ENCODE measurements at regions not wholly inside any gene's neighbourhood (a gene's known extent, or its start where the extent isn't known, plus 50 kb on each side); places are given as distances from the start of the nearest gene placed in this dataset.

- Histone ChIP-seq H3K27ac (ENCODE audit: low read depth, low read length, poor library complexity, severe bottlenecking) (no peak overlapping the region), H3K79me2 (ENCODE audit: insufficient read depth, low read length) (no peaks in the 10 kb centered on the region), H3K4me1 (ENCODE audit: insufficient read depth, low read length, severe bottlenecking) (peaks cover 13% of the 10 kb centered on the region), H3K4me3 (ENCODE audit: low read depth, low read length, poor library complexity, severe bottlenecking) (no peak overlapping the region), H3K9ac (ENCODE audit: low read length) (no peak overlapping the region), H3K9me3 (ENCODE audit: low read length) (no peaks in the 10 kb centered on the region), H4K20me1 (ENCODE audit: insufficient read depth, low read length) (no peaks in the 10 kb centered on the region), H3K36me3 (ENCODE audit: insufficient read depth, low read length) (no peaks in the 10 kb centered on the region), H3F3A (ENCODE audit: insufficient read depth, low read length) (no peaks in the 10 kb centered on the region), H3K9me2 (ENCODE audit: low read depth, low read length) (no peaks in the 10 kb centered on the region), H3K4me2 (ENCODE audit: low read length) (no peak overlapping the region), H3K27me3 (ENCODE audit: insufficient read depth, low read length) (no peaks in the 10 kb centered on the region), H2AFZ (ENCODE audit: low read length) (no peak overlapping the region)
- no peak for TF ChIP-seq EZH2 (IDR thresholded peaks at IDR 0.05; ENCODE audit: borderline replicate concordance, low read length)
- TF ChIP-seq, protein P1, sequence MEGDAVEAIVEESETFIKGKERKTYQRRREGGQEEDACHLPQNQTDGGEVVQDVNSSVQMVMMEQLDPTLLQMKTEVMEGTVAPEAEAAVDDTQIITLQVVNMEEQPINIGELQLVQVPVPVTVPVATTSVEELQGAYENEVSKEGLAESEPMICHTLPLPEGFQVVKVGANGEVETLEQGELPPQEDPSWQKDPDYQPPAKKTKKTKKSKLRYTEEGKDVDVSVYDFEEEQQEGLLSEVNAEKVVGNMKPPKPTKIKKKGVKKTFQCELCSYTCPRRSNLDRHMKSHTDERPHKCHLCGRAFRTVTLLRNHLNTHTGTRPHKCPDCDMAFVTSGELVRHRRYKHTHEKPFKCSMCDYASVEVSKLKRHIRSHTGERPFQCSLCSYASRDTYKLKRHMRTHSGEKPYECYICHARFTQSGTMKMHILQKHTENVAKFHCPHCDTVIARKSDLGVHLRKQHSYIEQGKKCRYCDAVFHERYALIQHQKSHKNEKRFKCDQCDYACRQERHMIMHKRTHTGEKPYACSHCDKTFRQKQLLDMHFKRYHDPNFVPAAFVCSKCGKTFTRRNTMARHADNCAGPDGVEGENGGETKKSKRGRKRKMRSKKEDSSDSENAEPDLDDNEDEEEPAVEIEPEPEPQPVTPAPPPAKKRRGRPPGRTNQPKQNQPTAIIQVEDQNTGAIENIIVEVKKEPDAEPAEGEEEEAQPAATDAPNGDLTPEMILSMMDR (IDR thresholded peaks at IDR 0.05; ENCODE audit: low read length) = no peak
These were observed 116.7 kb upstream of the IGLL5 start for GRCh38 chr22:22770881-22771280.

DNA sequence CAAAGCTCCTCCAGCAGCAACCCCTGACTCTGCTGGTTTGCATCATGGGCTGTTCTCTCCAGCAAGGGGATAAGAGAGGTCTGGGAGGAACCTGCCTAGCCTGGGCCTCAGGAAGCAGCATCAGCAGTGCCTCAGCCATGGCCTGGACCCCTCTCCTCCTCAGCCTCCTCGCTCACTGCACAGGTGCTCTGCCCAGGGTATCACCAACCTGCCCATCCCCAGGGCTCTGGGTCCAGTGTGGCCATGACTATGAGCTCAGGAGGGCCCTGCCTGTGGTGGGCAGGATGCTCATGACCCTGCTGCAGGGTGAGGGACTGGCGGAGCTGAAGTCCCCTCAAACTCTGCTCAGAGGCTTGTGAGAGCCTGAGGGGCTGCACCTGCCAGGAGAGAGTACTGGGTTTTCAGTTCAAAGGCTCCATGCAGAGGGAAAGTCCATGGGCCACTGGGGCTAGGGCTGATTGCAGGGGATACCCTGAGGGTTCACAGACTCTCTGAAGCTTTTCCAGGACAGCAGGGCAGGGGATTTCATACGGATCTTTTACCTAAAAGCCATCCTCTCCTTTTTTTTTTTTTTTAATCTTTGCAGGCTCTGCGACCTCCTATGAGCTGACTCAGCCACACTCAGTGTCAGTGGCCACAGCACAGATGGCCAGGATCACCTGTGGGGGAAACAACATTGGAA lies 115.8 kb upstream of the IGLL5 start:
- peaks cover 13% of the 10 kb centered on the region for H3K4me1 ChIP-seq (ENCODE audit: insufficient read depth, low read length, severe bottlenecking)
- no peaks in the 10 kb centered on the region for H3K9me2 ChIP-seq (ENCODE audit: low read depth, low read length)
- H3K9me3 ChIP-seq (ENCODE audit: low read length) = no peaks in the 10 kb centered on the region
- no peaks in the 10 kb centered on the region for H3K79me2 ChIP-seq (ENCODE audit: insufficient read depth, low read length)
- H3K27me3 ChIP-seq (ENCODE audit: insufficient read depth, low read length) = no peaks in the 10 kb centered on the region
- H2AFZ ChIP-seq (ENCODE audit: low read length) = no peak overlapping the region
- H3K27ac ChIP-seq (ENCODE audit: low read depth, low read length, poor library complexity, severe bottlenecking) = no peak overlapping the region
- no peak overlapping the region for H3K4me3 ChIP-seq (ENCODE audit: low read depth, low read length, poor library complexity, severe bottlenecking)
- TF ChIP-seq EZH2 (IDR thresholded peaks at IDR 0.05; ENCODE audit: borderline replicate concordance, low read length) = no peak
- TF ChIP-seq, protein P1 (IDR thresholded peaks at IDR 0.05; ENCODE audit: low read length) = no peak
- H3K4me2 ChIP-seq (ENCODE audit: low read length) = no peak overlapping the region
- no peaks in the 10 kb centered on the region for H3F3A ChIP-seq (ENCODE audit: insufficient read depth, low read length)
- no peaks in the 10 kb centered on the region for H4K20me1 ChIP-seq (ENCODE audit: insufficient read depth, low read length)
- no peaks in the 10 kb centered on the region for H3K36me3 ChIP-seq (ENCODE audit: insufficient read depth, low read length)
- H3K9ac ChIP-seq (ENCODE audit: low read length) = no peak overlapping the region

DNA sequence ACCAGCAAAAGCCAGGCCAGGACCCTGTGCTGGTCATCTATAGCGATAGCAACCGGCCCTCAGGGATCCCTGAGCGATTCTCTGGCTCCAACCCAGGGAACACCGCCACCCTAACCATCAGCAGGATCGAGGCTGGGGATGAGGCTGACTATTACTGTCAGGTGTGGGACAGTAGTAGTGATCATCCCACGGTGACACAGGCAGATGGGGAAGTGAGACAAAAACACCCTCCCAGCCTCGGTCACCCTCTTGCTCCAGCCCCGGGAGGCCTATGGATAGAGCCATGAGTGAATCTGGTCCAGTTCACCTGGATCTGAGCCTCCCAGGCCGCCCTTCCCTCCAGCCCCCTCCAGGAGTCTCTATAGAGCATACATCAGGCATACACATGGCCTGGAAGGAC lies 115.2 kb upstream of the IGLL5 start:
- H3K27me3 ChIP-seq (ENCODE audit: insufficient read depth, low read length) = no peaks in the 10 kb centered on the region
- H3K9me2 ChIP-seq (ENCODE audit: low read depth, low read length) = no peaks in the 10 kb centered on the region
- no peak overlapping the region for H3K4me3 ChIP-seq (ENCODE audit: low read depth, low read length, poor library complexity, severe bottlenecking)
- H3K4me2 ChIP-seq (ENCODE audit: low read length) = no peak overlapping the region
- no peaks in the 10 kb centered on the region for H4K20me1 ChIP-seq (ENCODE audit: insufficient read depth, low read length)
- TF ChIP-seq, protein P1 (IDR thresholded peaks at IDR 0.05; ENCODE audit: low read length) = no peak
- TF ChIP-seq EZH2 (IDR thresholded peaks at IDR 0.05; ENCODE audit: borderline replicate concordance, low read length) = no peak
- no peaks in the 10 kb centered on the region for H3K36me3 ChIP-seq (ENCODE audit: insufficient read depth, low read length)
- no peaks in the 10 kb centered on the region for H3K79me2 ChIP-seq (ENCODE audit: insufficient read depth, low read length)
- H2AFZ ChIP-seq (ENCODE audit: low read length) = no peak overlapping the region
- H3K9me3 ChIP-seq (ENCODE audit: low read length) = no peaks in the 10 kb centered on the region
- no peak overlapping the region for H3K9ac ChIP-seq (ENCODE audit: low read length)
- peaks cover 13% of the 10 kb centered on the region for H3K4me1 ChIP-seq (ENCODE audit: insufficient read depth, low read length, severe bottlenecking)
- no peaks in the 10 kb centered on the region for H3F3A ChIP-seq (ENCODE audit: insufficient read depth, low read length)
- H3K27ac ChIP-seq (ENCODE audit: low read depth, low read length, poor library complexity, severe bottlenecking) = no peak overlapping the region

Measured in OCI-LY1 (cell line).